WTC11 (cell line): ENCODE measurements at regions not wholly inside any gene's neighbourhood (a gene's known extent, or its start where the extent isn't known, plus 50 kb on each side); places are given as distances from the start of the nearest gene placed in this dataset.

Experiments
- ATAC-seq: fragments of 200-7000 bp; cut with Tn5 transposase; 2 replicates; pipeline ENCODE4 v1.10.0; 2021; ENCODE audit warnings: mild to moderate bottlenecking, moderate library complexity
- CTCF ChIA-PET: fragments of 300-600 bp; sonication (Branson Sonifier 250); formaldehyde crosslinking; loops from one replicate; lab custom pipeline; 2021; ENCODE audit warnings: antibody characterized with exemption; lab: Charles Lee
- POLR2A ChIA-PET: fragments of 350-600 bp; sonication (Branson Sonifier 250); formaldehyde crosslinking; loops from one replicate; lab custom pipeline; 2021; ENCODE audit warnings: antibody characterized with exemption; lab: Charles Lee
- DNase-seq: peaks from one replicate; pipeline ENCODE4 v3.0.0; 2021; ENCODE audit warnings: low spot score
- H3K27ac Mint-ChIP-seq: 2 replicates; pipeline ENCODE4 v1.8.0; 2021; ENCODE audit warnings: mixed read lengths
- H3K27me3 Mint-ChIP-seq: 2 replicates; pipeline ENCODE4 v1.8.0; 2021; ENCODE audit warnings: low read depth, mild to moderate bottlenecking, moderate library complexity, mixed read lengths
- H3K36me3 Mint-ChIP-seq: 2 replicates; pipeline ENCODE4 v1.8.0; 2021; ENCODE audit warnings: mixed read lengths
- H3K4me1 Mint-ChIP-seq: 2 replicates; pipeline ENCODE4 v1.8.0; 2022; ENCODE audit warnings: mixed read lengths
- H3K4me3 Mint-ChIP-seq: 2 replicates; pipeline ENCODE4 v1.8.0; 2021; ENCODE audit warnings: mild to moderate bottlenecking, moderate library complexity, mixed read lengths
- H3K9me3 Mint-ChIP-seq: 2 replicates; pipeline ENCODE4 v1.8.0; 2021; ENCODE audit warnings: mixed read lengths
- EMX1 ChIP-seq: fragments of 250-450 bp; sonication (Bioruptor Pico); IDR thresholded peaks from 2 replicates; pipeline ENCODE4 v1.8.0; 2021; ENCODE audit warnings: mild to moderate bottlenecking
- FOXJ3 ChIP-seq: sonication (generic); formaldehyde crosslinking; IDR thresholded peaks from 2 replicates; pipeline ENCODE4 v1.9.0; 2021; ENCODE audit warnings: missing genetic modification reagents, mild to moderate bottlenecking, borderline replicate concordance
- HMGA2 ChIP-seq: fragments of 250-450 bp; sonication (Bioruptor Pico); IDR thresholded peaks from 2 replicates; pipeline ENCODE4 v1.4.0; 2021; ENCODE audit warnings: mild to moderate bottlenecking, moderate library complexity
- KAT7 ChIP-seq: sonication (generic); formaldehyde crosslinking; IDR thresholded peaks from 2 replicates; pipeline ENCODE4 v1.8.1; 2023; ENCODE audit warnings: missing genetic modification reagents, mild to moderate bottlenecking, borderline replicate concordance
- NFATC4 ChIP-seq: fragments of 250-450 bp; sonication (Bioruptor Pico); IDR thresholded peaks from 2 replicates; pipeline ENCODE4 v1.9.0; 2021; ENCODE audit warnings: mild to moderate bottlenecking
- RELA ChIP-seq: sonication (generic); formaldehyde crosslinking; IDR thresholded peaks from 2 replicates; pipeline ENCODE4 v1.8.1; 2022; ENCODE audit warnings: missing genetic modification reagents, mild to moderate bottlenecking, borderline replicate concordance
- RORB ChIP-seq: fragments of 250-450 bp; sonication (Bioruptor Pico); IDR thresholded peaks from 2 replicates; pipeline ENCODE4 v1.9.0; 2021; ENCODE audit warnings: mild to moderate bottlenecking
- SP1 ChIP-seq: sonication (generic); formaldehyde crosslinking; conservative IDR thresholded peaks from 2 replicates; pipeline ENCODE4 v1.8.1; 2022; ENCODE audit warnings: missing genetic modification reagents
- TP53 ChIP-seq: sonication (generic); formaldehyde crosslinking; IDR thresholded peaks from 2 replicates; pipeline ENCODE4 v1.8.1; 2023; ENCODE audit warnings: mild to moderate bottlenecking, missing genetic modification reagents
- ZNF121 ChIP-seq: sonication (generic); formaldehyde crosslinking; IDR thresholded peaks from 2 replicates; pipeline ENCODE4 v1.8.0; 2023; ENCODE audit warnings: missing genetic modification reagents
- TF ChIP-seq, protein P1 (sequence below): fragments of 250-450 bp; sonication (Bioruptor Pico); IDR thresholded peaks from 2 replicates; pipeline ENCODE4 v1.9.0; 2021; ENCODE audit warnings: mild to moderate bottlenecking
- TF ChIP-seq, protein P2 (sequence below): sonication (generic); formaldehyde crosslinking; IDR thresholded peaks from 2 replicates; pipeline ENCODE4 v1.8.0; 2023; ENCODE audit warnings: missing genetic modification reagents
- TF ChIP-seq, protein P3 (sequence below): sonication (generic); formaldehyde crosslinking; IDR thresholded peaks from 2 replicates; pipeline ENCODE4 v1.8.1; 2023; ENCODE audit warnings: mild to moderate bottlenecking, missing genetic modification reagents, borderline replicate concordance
- TF ChIP-seq, protein P4 (sequence below): fragments of 250-450 bp; sonication (Bioruptor Pico); IDR thresholded peaks from 2 replicates; pipeline ENCODE4 v1.9.0; 2021; ENCODE audit warnings: mild to moderate bottlenecking, borderline replicate concordance
- TF ChIP-seq, protein P5 (sequence below): sonication (generic); formaldehyde crosslinking; IDR thresholded peaks from 2 replicates; pipeline ENCODE4 v1.8.0; 2022; ENCODE audit warnings: mild to moderate bottlenecking, missing genetic modification reagents
- TF ChIP-seq, protein P6 (sequence below): fragments of 250-450 bp; sonication (Bioruptor Pico); conservative IDR thresholded peaks from 2 replicates; pipeline ENCODE4 v1.9.0; 2021; ENCODE audit warnings: mild to moderate bottlenecking
- TF ChIP-seq, protein P7 (sequence below): sonication (generic); formaldehyde crosslinking; conservative IDR thresholded peaks from 2 replicates; pipeline ENCODE4 v1.8.1; 2022; ENCODE audit warnings: mild to moderate bottlenecking, missing genetic modification reagents
- TF ChIP-seq, protein P8 (sequence below): fragments of 200-600 bp; IDR thresholded peaks from 2 replicates; pipeline ENCODE4 v1.8.0; 2022; ENCODE audit warnings: antibody characterized with exemption

DNA sequence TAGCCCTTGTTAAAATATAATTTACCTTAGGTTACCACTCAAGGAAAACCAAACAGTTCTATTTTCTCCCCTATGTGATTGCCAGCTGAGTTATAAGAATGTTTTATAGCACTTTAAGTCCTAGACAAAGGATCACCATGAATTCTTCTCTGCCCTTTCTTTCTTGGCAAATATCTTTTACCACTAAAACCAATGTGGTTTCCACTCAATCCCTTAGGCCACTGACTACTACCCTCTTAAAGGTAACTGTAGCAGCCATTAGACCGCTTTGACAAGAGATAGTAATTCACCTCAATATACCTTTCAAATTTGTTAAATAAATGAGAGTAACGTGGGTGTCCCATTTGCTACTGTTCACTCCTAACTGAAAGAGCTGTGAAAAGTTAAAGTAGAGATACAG lies 307.9 kb upstream of the PRMT6 start:
- ATAC-seq (no peak), DNase-seq (no peak)
- Mint-ChIP-seq H3K9me3 (no peaks in the 10 kb centered on the region), H3K36me3 (no peaks in the 10 kb centered on the region), H3K4me1 (peaks cover 63% of the 10 kb centered on the region)
- TF ChIP-seq TP53 (CRISPR knock-in tag): no peak
- no peak for TF ChIP-seq SP1 (CRISPR knock-in tag)
- TF ChIP-seq, protein P1, sequence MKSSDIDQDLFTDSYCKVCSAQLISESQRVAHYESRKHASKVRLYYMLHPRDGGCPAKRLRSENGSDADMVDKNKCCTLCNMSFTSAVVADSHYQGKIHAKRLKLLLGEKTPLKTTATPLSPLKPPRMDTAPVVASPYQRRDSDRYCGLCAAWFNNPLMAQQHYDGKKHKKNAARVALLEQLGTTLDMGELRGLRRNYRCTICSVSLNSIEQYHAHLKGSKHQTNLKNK (CRISPR knock-in tag): no peak
- TF ChIP-seq, protein P2, sequence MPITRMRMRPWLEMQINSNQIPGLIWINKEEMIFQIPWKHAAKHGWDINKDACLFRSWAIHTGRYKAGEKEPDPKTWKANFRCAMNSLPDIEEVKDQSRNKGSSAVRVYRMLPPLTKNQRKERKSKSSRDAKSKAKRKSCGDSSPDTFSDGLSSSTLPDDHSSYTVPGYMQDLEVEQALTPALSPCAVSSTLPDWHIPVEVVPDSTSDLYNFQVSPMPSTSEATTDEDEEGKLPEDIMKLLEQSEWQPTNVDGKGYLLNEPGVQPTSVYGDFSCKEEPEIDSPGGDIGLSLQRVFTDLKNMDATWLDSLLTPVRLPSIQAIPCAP (CRISPR knock-in tag): no peak
- TF ChIP-seq EMX1 (CRISPR knock-in tag): no peak
- no peak for TF ChIP-seq FOXJ3 (CRISPR knock-in tag)
- TF ChIP-seq, protein P3, sequence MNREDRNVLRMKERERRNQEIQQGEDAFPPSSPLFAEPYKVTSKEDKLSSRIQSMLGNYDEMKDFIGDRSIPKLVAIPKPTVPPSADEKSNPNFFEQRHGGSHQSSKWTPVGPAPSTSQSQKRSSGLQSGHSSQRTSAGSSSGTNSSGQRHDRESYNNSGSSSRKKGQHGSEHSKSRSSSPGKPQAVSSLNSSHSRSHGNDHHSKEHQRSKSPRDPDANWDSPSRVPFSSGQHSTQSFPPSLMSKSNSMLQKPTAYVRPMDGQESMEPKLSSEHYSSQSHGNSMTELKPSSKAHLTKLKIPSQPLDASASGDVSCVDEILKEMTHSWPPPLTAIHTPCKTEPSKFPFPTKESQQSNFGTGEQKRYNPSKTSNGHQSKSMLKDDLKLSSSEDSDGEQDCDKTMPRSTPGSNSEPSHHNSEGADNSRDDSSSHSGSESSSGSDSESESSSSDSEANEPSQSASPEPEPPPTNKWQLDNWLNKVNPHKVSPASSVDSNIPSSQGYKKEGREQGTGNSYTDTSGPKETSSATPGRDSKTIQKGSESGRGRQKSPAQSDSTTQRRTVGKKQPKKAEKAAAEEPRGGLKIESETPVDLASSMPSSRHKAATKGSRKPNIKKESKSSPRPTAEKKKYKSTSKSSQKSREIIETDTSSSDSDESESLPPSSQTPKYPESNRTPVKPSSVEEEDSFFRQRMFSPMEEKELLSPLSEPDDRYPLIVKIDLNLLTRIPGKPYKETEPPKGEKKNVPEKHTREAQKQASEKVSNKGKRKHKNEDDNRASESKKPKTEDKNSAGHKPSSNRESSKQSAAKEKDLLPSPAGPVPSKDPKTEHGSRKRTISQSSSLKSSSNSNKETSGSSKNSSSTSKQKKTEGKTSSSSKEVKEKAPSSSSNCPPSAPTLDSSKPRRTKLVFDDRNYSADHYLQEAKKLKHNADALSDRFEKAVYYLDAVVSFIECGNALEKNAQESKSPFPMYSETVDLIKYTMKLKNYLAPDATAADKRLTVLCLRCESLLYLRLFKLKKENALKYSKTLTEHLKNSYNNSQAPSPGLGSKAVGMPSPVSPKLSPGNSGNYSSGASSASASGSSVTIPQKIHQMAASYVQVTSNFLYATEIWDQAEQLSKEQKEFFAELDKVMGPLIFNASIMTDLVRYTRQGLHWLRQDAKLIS (CRISPR knock-in tag): no peak
- TF ChIP-seq RELA: no peak
- TF ChIP-seq, protein P4, sequence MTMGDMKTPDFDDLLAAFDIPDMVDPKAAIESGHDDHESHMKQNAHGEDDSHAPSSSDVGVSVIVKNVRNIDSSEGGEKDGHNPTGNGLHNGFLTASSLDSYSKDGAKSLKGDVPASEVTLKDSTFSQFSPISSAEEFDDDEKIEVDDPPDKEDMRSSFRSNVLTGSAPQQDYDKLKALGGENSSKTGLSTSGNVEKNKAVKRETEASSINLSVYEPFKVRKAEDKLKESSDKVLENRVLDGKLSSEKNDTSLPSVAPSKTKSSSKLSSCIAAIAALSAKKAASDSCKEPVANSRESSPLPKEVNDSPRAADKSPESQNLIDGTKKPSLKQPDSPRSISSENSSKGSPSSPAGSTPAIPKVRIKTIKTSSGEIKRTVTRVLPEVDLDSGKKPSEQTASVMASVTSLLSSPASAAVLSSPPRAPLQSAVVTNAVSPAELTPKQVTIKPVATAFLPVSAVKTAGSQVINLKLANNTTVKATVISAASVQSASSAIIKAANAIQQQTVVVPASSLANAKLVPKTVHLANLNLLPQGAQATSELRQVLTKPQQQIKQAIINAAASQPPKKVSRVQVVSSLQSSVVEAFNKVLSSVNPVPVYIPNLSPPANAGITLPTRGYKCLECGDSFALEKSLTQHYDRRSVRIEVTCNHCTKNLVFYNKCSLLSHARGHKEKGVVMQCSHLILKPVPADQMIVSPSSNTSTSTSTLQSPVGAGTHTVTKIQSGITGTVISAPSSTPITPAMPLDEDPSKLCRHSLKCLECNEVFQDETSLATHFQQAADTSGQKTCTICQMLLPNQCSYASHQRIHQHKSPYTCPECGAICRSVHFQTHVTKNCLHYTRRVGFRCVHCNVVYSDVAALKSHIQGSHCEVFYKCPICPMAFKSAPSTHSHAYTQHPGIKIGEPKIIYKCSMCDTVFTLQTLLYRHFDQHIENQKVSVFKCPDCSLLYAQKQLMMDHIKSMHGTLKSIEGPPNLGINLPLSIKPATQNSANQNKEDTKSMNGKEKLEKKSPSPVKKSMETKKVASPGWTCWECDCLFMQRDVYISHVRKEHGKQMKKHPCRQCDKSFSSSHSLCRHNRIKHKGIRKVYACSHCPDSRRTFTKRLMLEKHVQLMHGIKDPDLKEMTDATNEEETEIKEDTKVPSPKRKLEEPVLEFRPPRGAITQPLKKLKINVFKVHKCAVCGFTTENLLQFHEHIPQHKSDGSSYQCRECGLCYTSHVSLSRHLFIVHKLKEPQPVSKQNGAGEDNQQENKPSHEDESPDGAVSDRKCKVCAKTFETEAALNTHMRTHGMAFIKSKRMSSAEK (CRISPR knock-in tag): no peak
- TF ChIP-seq KAT7 (CRISPR knock-in tag): no peak
- TF ChIP-seq, all 79 proteins: peak for 0
- ChIA-PET CTCF (no interaction called here), POLR2A (no interaction called here)
- H3K4me3 Mint-ChIP-seq: no peak overlapping the region
- no peaks in the 10 kb centered on the region for H3K27me3 Mint-ChIP-seq
- no peak overlapping the region for H3K27ac Mint-ChIP-seq

DNA sequence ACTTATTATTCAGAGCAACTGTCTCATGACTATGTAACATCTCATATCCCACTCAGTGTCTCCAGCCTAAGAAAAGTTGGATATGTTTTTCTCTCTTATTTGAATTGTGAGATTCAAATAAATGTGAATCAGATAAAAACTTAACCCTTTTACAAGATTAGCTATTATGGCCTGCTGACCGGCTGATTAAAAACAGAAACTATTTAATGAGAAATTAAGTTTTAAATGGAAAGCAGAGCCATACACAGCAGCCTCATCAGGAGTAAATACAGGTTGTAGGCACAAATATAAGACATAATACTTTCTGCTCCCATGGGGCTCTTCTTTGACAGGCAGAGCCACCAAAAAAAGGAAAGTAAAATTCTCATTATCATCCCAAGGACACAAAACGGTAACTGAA lies 307.0 kb upstream of the PRMT6 start:
- ChIA-PET POLR2A (no interaction called here), CTCF (no interaction called here)
- no peak overlapping the region for H3K4me3 Mint-ChIP-seq
- peaks cover 58% of the 10 kb centered on the region for H3K4me1 Mint-ChIP-seq
- no peaks in the 10 kb centered on the region for H3K36me3 Mint-ChIP-seq
- DNase-seq (no peak), ATAC-seq (no peak)
- no peaks in the 10 kb centered on the region for H3K9me3 Mint-ChIP-seq
- no peak overlapping the region for H3K27ac Mint-ChIP-seq
- H3K27me3 Mint-ChIP-seq: no peaks in the 10 kb centered on the region
- TF ChIP-seq, protein P5, sequence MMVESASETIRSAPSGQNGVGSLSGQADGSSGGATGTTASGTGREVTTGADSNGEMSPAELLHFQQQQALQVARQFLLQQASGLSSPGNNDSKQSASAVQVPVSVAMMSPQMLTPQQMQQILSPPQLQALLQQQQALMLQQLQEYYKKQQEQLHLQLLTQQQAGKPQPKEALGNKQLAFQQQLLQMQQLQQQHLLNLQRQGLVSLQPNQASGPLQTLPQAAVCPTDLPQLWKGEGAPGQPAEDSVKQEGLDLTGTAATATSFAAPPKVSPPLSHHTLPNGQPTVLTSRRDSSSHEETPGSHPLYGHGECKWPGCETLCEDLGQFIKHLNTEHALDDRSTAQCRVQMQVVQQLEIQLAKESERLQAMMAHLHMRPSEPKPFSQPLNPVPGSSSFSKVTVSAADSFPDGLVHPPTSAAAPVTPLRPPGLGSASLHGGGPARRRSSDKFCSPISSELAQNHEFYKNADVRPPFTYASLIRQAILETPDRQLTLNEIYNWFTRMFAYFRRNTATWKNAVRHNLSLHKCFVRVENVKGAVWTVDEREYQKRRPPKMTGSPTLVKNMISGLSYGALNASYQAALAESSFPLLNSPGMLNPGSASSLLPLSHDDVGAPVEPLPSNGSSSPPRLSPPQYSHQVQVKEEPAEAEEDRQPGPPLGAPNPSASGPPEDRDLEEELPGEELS (CRISPR knock-in tag): no peak
- TF ChIP-seq RORB (CRISPR knock-in tag) (no peak), SP1 (CRISPR knock-in tag) (no peak), ZNF121 (CRISPR knock-in tag) (no peak), NFATC4 (CRISPR knock-in tag) (no peak), HMGA2 (no peak)
- TF ChIP-seq, protein P6, sequence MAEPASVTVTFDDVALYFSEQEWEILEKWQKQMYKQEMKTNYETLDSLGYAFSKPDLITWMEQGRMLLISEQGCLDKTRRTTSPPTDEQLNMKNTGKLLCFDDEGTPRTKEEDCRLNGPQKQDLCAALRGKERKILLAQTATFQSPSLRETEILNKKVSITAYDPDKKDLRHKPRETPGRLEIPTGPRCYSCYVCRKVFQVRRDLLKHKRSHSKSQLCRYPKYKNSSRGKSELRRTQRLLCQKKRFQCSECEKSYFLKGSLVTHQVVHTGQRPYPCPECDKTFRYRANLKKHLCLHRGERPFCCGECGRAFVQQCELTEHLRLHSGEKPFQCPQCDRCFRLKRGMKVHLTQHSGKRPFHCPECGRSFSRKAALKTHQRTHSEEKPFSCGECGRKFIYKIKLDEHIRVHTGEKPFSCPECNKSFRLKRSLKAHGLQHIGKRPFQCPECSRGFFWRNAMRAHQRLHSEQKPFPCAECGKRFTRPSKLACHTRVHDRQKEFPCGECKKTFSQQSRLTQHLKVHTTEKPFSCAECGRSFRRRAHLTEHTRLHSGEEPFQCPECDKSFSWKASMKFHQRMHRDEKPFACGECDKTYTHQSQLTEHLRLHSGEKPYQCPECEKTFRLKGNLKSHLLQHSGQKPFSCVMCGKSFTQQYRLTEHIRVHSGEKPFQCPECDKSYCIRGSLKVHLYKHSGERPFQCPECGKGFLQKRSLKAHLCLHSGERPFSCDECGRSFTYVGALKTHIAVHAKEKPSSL: no peak
- TF ChIP-seq, protein P7, sequence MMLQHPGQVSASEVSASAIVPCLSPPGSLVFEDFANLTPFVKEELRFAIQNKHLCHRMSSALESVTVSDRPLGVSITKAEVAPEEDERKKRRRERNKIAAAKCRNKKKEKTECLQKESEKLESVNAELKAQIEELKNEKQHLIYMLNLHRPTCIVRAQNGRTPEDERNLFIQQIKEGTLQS: no peak
- TF ChIP-seq, protein P8, sequence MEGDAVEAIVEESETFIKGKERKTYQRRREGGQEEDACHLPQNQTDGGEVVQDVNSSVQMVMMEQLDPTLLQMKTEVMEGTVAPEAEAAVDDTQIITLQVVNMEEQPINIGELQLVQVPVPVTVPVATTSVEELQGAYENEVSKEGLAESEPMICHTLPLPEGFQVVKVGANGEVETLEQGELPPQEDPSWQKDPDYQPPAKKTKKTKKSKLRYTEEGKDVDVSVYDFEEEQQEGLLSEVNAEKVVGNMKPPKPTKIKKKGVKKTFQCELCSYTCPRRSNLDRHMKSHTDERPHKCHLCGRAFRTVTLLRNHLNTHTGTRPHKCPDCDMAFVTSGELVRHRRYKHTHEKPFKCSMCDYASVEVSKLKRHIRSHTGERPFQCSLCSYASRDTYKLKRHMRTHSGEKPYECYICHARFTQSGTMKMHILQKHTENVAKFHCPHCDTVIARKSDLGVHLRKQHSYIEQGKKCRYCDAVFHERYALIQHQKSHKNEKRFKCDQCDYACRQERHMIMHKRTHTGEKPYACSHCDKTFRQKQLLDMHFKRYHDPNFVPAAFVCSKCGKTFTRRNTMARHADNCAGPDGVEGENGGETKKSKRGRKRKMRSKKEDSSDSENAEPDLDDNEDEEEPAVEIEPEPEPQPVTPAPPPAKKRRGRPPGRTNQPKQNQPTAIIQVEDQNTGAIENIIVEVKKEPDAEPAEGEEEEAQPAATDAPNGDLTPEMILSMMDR: no peak
